Heart left ventricle (tissue), 16 donors: ENCODE measurements at regions not wholly inside any gene's neighbourhood (a gene's known extent, or its start where the extent isn't known, plus 50 kb on each side); places are given as distances from the start of the nearest gene placed in this dataset.

Experiments used
- ATAC-seq, 4 donors: fragments of 200-7000 bp; cut with Tn5 transposase; one replicate each; pipeline ENCODE4 v1.9.1; 2020 to 2022; ENCODE audit warnings: moderate library complexity in 4 of 4, mild to moderate bottlenecking in 3 of 4, moderate number of reproducible peaks in 1 of 4
- DNase-seq, 5 donors: peaks; one replicate each; pipeline ENCODE4 v3.0.0-alpha.2; 2020
- H3K27ac ChIP-seq, 12 donors: fragments of 200-600 bp; sonication (generic) in 4 of 12; one replicate each; pipeline versions ENCODE4 v1.5.0 to v1.8.0; 2016 to 2022; ENCODE audit warnings: mild to moderate bottlenecking in 2 of 12
- H3K27me3 ChIP-seq, 9 donors: fragments of 200-600 bp; sonication (generic) in 2 of 9; one replicate each; pipeline versions ENCODE4 v1.5.1 to v1.8.0; 2016 to 2022; ENCODE audit warnings: mild to moderate bottlenecking in 3 of 9
- H3K36me3 ChIP-seq, 9 donors: fragments of 200-600 bp; sonication (generic) in 2 of 9; one replicate each; pipeline versions ENCODE4 v1.5.0 to v1.8.0; 2018 to 2022; ENCODE audit warnings: mild to moderate bottlenecking in 2 of 9
- H3K4me1 ChIP-seq, 12 donors: fragments of 200-600 bp; sonication (generic) in 4 of 12; one replicate each; pipeline versions ENCODE4 v1.5.0 to v1.8.0; 2016 to 2022; ENCODE audit warnings: mild to moderate bottlenecking in 3 of 12
- H3K4me3 ChIP-seq, 12 donors: fragments of 200-600 bp; sonication (generic) in 4 of 12; one replicate each; pipeline versions ENCODE4 v1.5.0 to v1.8.0; 2017 to 2022; ENCODE audit warnings: mild to moderate bottlenecking in 9 of 12, moderate library complexity in 4 of 12
- H3K9me3 ChIP-seq, 12 donors: fragments of 200-600 bp; sonication (generic) in 4 of 12; one replicate each; pipeline versions ENCODE4 v1.5.0 to v1.8.0; 2016 to 2022; ENCODE audit warnings: mild to moderate bottlenecking in 1 of 12
- POLR2A ChIP-seq, 2 donors: fragments of 450-650 bp; IDR thresholded peaks; one replicate each; pipeline ENCODE4 v1.6.1; 2017; ENCODE audit warnings: antibody characterized with exemption in 2 of 2, mild to moderate bottlenecking in 2 of 2, moderate library complexity in 2 of 2
- WGBS, 4 donors: extraction: QIAGEN DNeasy Blood & Tissue Kit in 2 of 4; methylation state at CpG; one replicate each; pipeline versions ENCODE4 v1.1.5 to v1.1.7; 2013 to 2018; 5-methylcytosine and 5-hydroxymethylcytosine counted together
- intact Hi-C, 10 donors: fragments of 100-400 bp; cut with DNase I; formaldehyde crosslinking; loops; one replicate each; pipeline versions ENCODE4 v1.11.1 to v1.14.2; 2022
- TF ChIP-seq, protein P1 (sequence below), 12 donors: fragments of 200-600 bp; sonication (generic) in 4 of 12; IDR thresholded peaks; one replicate each; pipeline versions ENCODE4 v1.5.0 to v1.8.0; 2018 to 2022; ENCODE audit warnings: antibody characterized with exemption in 12 of 12, mild to moderate bottlenecking in 5 of 12
- donor health status: ischemic (EF 13 %, LVEDD 7.1; RV severe dilation, severe dysfunction).
- donor health status: healthy with polysubstance abuse.
- donor health status: DM: no; HTN: yes; CAD: no.
- donor health status: DM: no; HTN: no; CAD: no.
- donor health status: ischemic (EF 25% LVEDD 6.9; RV normal size, moderate dysfunction).
- donor health status: ischemic (EF 25% LVEDD 5.7; RV mildly dilated, moderate dysfunction).
- donor health status: healthy.
- donor health status: DM: yes; HTN: yes; CAD: no.
- donor health status: ischemic (EF 35%, LVEDD 5.7; RV mildly dilated, moderate dysfunction).
- donor health status: nonischemic (EF 11% LVEDD 7.7; RV severe dilation, severe dysfunction).
- donor health status: DM: yes; HTN: yes; CAD: no.
- donor health status: PGD.
- donor health status: ischemic (EF 29% LVEDD 5.4; RV normal size, mild dysfunction).
- donor health status: nonischemic (EF 23%, LVEDD 6.1; RV moderate dilation, normal function).

DNA sequence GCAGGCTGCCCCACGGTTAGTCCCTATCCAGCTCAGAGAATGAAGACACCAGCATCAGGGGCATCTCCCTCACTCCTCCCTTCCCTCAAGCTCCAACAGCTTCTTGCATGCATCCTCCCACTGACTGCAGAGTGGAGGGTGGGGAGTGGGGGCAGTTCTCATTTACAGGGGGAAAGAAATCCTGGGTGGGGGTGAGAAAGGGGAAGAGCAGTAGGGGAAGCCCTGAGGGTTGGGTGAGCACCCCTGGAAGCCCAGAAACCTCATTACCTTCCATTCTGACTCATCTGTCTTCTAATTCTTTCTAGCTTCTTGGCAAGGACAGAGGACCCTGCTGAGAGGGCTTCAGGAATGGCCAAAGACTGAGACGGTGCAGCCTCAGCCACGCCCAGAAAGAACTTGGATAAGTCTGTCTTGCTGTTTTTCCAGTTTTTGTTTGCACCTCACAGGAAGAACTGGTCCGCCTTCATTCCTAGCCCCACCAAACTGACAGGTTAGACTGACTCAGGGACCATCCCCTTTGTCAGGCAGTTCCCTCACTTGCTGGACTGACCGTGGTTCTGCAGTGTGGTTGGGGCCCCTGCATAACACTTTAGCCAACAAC, 52.5 kb upstream of the WSB1 start:
- Histone ChIP-seq H3K9me3 (no peaks in the 10 kb centered on the region), H3K4me3 (no peak overlapping the region), H3K27ac (no peak overlapping the region), H3K4me1 (peaks cover 0 to 88% (median 25%) of the 10 kb centered on the region in 12 donors), H3K36me3 (no peaks in the 10 kb centered on the region), H3K27me3 (no peaks in the 10 kb centered on the region)
- TF ChIP-seq POLR2A (IDR thresholded peaks at IDR 0.05) = no peak
- TF ChIP-seq, protein P1, sequence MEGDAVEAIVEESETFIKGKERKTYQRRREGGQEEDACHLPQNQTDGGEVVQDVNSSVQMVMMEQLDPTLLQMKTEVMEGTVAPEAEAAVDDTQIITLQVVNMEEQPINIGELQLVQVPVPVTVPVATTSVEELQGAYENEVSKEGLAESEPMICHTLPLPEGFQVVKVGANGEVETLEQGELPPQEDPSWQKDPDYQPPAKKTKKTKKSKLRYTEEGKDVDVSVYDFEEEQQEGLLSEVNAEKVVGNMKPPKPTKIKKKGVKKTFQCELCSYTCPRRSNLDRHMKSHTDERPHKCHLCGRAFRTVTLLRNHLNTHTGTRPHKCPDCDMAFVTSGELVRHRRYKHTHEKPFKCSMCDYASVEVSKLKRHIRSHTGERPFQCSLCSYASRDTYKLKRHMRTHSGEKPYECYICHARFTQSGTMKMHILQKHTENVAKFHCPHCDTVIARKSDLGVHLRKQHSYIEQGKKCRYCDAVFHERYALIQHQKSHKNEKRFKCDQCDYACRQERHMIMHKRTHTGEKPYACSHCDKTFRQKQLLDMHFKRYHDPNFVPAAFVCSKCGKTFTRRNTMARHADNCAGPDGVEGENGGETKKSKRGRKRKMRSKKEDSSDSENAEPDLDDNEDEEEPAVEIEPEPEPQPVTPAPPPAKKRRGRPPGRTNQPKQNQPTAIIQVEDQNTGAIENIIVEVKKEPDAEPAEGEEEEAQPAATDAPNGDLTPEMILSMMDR (IDR thresholded peaks at IDR 0.05) = no peak
- ATAC-seq = no peak
- DNase-seq = no peak
- 72 to 83% (median 74%) methylated on average over 5 of the region's 5 CpGs for WGBS, 4 donors
- intact Hi-C loops = loop anchor here in 3 of 10 donors (5.0 to 10.0 kb wide), 6 partner anchors 53 to 411 kb away; partner anchors contain the start of genes KSR1 (in 1 of the 3) and WSB1 (in 1 of the 3)

DNA sequence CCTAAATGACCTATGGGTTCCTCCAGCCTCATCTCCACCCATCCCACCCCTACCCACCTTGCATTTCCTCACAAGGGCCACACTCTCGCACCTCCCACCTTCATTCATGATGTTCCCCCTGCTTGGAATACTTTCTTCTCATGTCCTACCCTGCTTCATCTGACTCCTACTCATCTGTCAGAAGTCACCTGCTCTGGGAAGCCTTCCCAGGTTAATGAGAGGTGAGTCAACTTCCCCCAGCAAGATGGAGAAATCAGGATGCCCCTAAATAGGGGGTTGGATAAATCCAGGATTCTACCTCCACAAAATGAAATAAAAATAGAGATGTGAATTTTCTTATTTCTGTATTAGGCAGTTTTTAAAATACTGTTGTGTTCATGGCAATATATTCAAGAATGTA, 51.0 kb upstream of the WSB1 start:
- intact Hi-C loops = loop anchor here in 3 of 10 donors (5.0 to 10.0 kb wide), 6 partner anchors 52 to 409 kb away; partner anchors contain the start of genes KSR1 (in 1 of the 3) and WSB1 (in 1 of the 3)
- H3K4me1 ChIP-seq = peaks cover 0 to 92% (median 39%) of the 10 kb centered on the region in 12 donors
- no peaks in the 10 kb centered on the region for H3K36me3 ChIP-seq
- H3K27me3 ChIP-seq = no peaks in the 10 kb centered on the region
- no peak for TF ChIP-seq POLR2A (IDR thresholded peaks at IDR 0.05)
- TF ChIP-seq, protein P1 (IDR thresholded peaks at IDR 0.05) = no peak
- no peak overlapping the region for H3K4me3 ChIP-seq
- DNase-seq (no peak), ATAC-seq (no peak)
- no peaks in the 10 kb centered on the region for H3K9me3 ChIP-seq
- H3K27ac ChIP-seq = peak overlapping the region in 1 of 12 donors; percentile 97
- 63 to 76% (median 69%) methylated on average over 1 of the region's 1 CpG for WGBS, 4 donors

DNA sequence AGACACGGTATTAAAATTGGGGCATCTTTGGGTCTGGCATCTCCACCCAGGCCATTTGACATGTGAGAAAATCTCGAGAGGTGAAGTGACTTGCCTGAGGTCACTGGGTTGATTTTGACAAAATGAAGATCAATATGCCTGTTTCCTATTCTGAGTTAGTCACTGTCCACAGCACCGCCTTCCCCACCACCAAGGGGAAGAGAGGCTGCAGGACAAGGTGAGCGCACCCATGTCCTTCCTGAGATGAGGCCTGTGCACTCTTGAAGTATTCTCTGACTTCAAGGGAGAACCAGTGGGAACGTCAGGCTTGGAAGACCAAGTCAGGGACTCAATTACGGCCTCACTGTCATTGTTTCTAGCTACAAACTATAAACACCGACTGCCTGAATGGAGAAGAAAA, 49.9 kb upstream of the WSB1 start:
- peaks cover 0 to 83% (median 39%) of the 10 kb centered on the region in 12 donors for H3K4me1 ChIP-seq
- ATAC-seq (no peak), DNase-seq (no peak)
- no peaks in the 10 kb centered on the region for H3K9me3 ChIP-seq
- no peaks in the 10 kb centered on the region for H3K36me3 ChIP-seq
- H3K4me3 ChIP-seq = peak overlapping the region in 1 of 12 donors; percentile 33
- peak overlapping the region; percentile 78 to 97 (median 84) for H3K27ac ChIP-seq
- no peaks in the 10 kb centered on the region for H3K27me3 ChIP-seq
- TF ChIP-seq, protein P1 (IDR thresholded peaks at IDR 0.05) = no peak
- TF ChIP-seq POLR2A (IDR thresholded peaks at IDR 0.05) = no peak
- intact Hi-C loops = loop anchor here in 8 of 10 donors (2.0 to 10.0 kb wide), 9 partner anchors 51 to 408 kb away; partner anchors contain the start of genes WSB1 (in 2 of the 8) and KSR1 (in 1 of the 8)
- WGBS, 4 donors = 93 to 95% (median 94%) methylated on average over 7 of the region's 7 CpGs
